H9 (cell line): ENCODE measurements at regions not wholly inside any gene's neighbourhood (a gene's known extent, or its start where the extent isn't known, plus 50 kb on each side); places are given as distances from the start of the nearest gene placed in this dataset.

ENCODE experiments used
- DNase-seq: peaks from one replicate; pipeline ENCODE4 v3.0.0-alpha.2; 2017
- H2AFZ ChIP-seq: one replicate; pipeline ENCODE4 v1.6.1; 2013; ENCODE audit warnings: mild to moderate bottlenecking, low read length, control low read depth, moderate library complexity
- H2AK5ac ChIP-seq: 2 replicates; pipeline ENCODE4 v1.6.1; 2013; ENCODE audit warnings: low read length, control low read depth, mixed read lengths; ENCODE audit not compliant: insufficient read length
- H2BK120ac ChIP-seq: one replicate; pipeline ENCODE4 v1.6.1; 2013; ENCODE audit warnings: low read depth, mild to moderate bottlenecking, low read length, control low read depth, inconsistent platforms; ENCODE audit not compliant: poor library complexity, severe bottlenecking
- H2BK12ac ChIP-seq: 2 replicates; pipeline ENCODE4 v1.6.1; 2013; ENCODE audit warnings: low read length, control low read depth, mixed read lengths, low read depth; ENCODE audit not compliant: insufficient read length
- H2BK15ac ChIP-seq: 2 replicates; pipeline ENCODE4 v1.6.1; 2013; ENCODE audit warnings: low read depth, low read length, control low read depth
- H2BK20ac ChIP-seq: one replicate; pipeline ENCODE4 v1.6.1; 2013; ENCODE audit warnings: low read depth, mild to moderate bottlenecking, low read length, control low read depth, inconsistent platforms; ENCODE audit not compliant: poor library complexity, severe bottlenecking
- H2BK5ac ChIP-seq: 2 replicates; pipeline ENCODE4 v1.6.1; 2013; ENCODE audit warnings: low read length, control low read depth, mixed read lengths; ENCODE audit not compliant: insufficient read length
- H3K14ac ChIP-seq: 2 replicates; pipeline ENCODE4 v1.6.1; 2013; ENCODE audit warnings: low read length, control low read depth; ENCODE audit not compliant: insufficient read depth
- H3K18ac ChIP-seq: 2 replicates; pipeline ENCODE4 v1.6.1; 2013; ENCODE audit warnings: low read depth, mild to moderate bottlenecking, mixed read lengths, low read length, control low read depth; ENCODE audit not compliant: insufficient read length
- H3K23ac ChIP-seq: 2 replicates; pipeline ENCODE4 v1.6.1; 2013; ENCODE audit warnings: low read length, control low read depth, mixed read lengths, low read depth; ENCODE audit not compliant: insufficient read length
- H3K23me2 ChIP-seq: 2 replicates; pipeline ENCODE4 v1.6.1; 2013; ENCODE audit warnings: low read depth, mild to moderate bottlenecking, mixed read lengths, low read length, control low read depth; ENCODE audit not compliant: insufficient read length, poor library complexity, severe bottlenecking
- H3K27ac ChIP-seq: 2 replicates; pipeline ENCODE4 v1.5.1; 2013; ENCODE audit warnings: low read length, control low read depth, mixed read lengths, low read depth; ENCODE audit not compliant: insufficient read length
- H3K27me3 ChIP-seq: 2 replicates; pipeline ENCODE4 v1.6.1; 2013; ENCODE audit warnings: low read length, control low read depth, inconsistent platforms; ENCODE audit not compliant: insufficient read depth
- H3K4ac ChIP-seq: 2 replicates; pipeline ENCODE4 v1.6.1; 2013; ENCODE audit warnings: low read depth, mild to moderate bottlenecking, control low read depth, inconsistent platforms, low read length, moderate library complexity
- H3K4me1 ChIP-seq: 2 replicates; pipeline ENCODE4 v1.6.1; 2013; ENCODE audit warnings: low read length, control low read depth, inconsistent platforms; ENCODE audit not compliant: insufficient read depth
- H3K4me2 ChIP-seq: 2 replicates; pipeline ENCODE4 v1.6.1; 2013; ENCODE audit warnings: low read length, control low read depth, mixed read lengths; ENCODE audit not compliant: insufficient read length, insufficient read depth
- H3K56ac ChIP-seq: 2 replicates; pipeline ENCODE4 v1.6.1; 2013; ENCODE audit warnings: low read depth, mild to moderate bottlenecking, mixed read lengths, low read length, control low read depth; ENCODE audit not compliant: insufficient read length
- H3K79me1 ChIP-seq: 2 replicates; pipeline ENCODE4 v1.6.1; 2013; ENCODE audit warnings: low read depth, mild to moderate bottlenecking, moderate library complexity, low read length, control low read depth, inconsistent platforms; ENCODE audit not compliant: insufficient read depth, poor library complexity, severe bottlenecking
- H3K79me2 ChIP-seq: 2 replicates; pipeline ENCODE4 v1.6.1; 2013; ENCODE audit warnings: low read length, control low read depth, inconsistent platforms; ENCODE audit not compliant: insufficient read depth
- H3K9ac ChIP-seq: 2 replicates; pipeline ENCODE4 v1.6.1; 2013; ENCODE audit warnings: low read length, control low read depth, mixed read lengths; ENCODE audit not compliant: insufficient read length; ENCODE audit errors: extremely low read depth
- H3K9me3 ChIP-seq: one replicate; pipeline ENCODE4 v1.6.1; 2013; ENCODE audit warnings: low read depth, low read length, inconsistent platforms; ENCODE audit not compliant: control insufficient read depth
- H3T11ph ChIP-seq: one replicate; pipeline ENCODE4 v1.6.1; 2013; ENCODE audit warnings: mild to moderate bottlenecking, low read length, control low read depth, inconsistent platforms
- H4K20me1 ChIP-seq: one replicate; pipeline ENCODE4 v1.6.1; 2013; ENCODE audit not compliant: control insufficient read depth, insufficient read length, insufficient read depth
- H4K5ac ChIP-seq: 2 replicates; pipeline ENCODE4 v1.6.1; 2013; ENCODE audit warnings: low read depth, mild to moderate bottlenecking, mixed read lengths, low read length, control low read depth; ENCODE audit not compliant: insufficient read length
- H4K8ac ChIP-seq: replicated peaks from 2 replicates; pipeline ENCODE4 v1.6.1; 2013; ENCODE audit warnings: low read length, control low read depth, mixed read lengths, low read depth; ENCODE audit not compliant: insufficient read length
- H4K91ac ChIP-seq: 2 replicates; pipeline ENCODE4 v1.6.1; 2013; ENCODE audit warnings: low read depth, mild to moderate bottlenecking, moderate library complexity, mixed read lengths, low read length, control low read depth; ENCODE audit not compliant: insufficient read length
- H3K27ac Mint-ChIP-seq, 3 experiments: 2 replicates in 2 of 3; 3 replicates in 1 of 3; pipeline ENCODE4 v1.8.0; 2020 to 2021; ENCODE audit warnings: mixed read lengths in 3 of 3, mild to moderate bottlenecking in 1 of 3, moderate library complexity in 1 of 3
- H3K27me3 Mint-ChIP-seq: 2 replicates; pipeline ENCODE4 v1.8.0; 2021; ENCODE audit warnings: low read depth, mild to moderate bottlenecking, moderate library complexity, mixed read lengths
- H3K36me3 Mint-ChIP-seq, 3 experiments: 2 replicates in 2 of 3; 3 replicates in 1 of 3; pipeline ENCODE4 v1.8.0; 2020 to 2021; ENCODE audit warnings: low read depth in 3 of 3, mixed read lengths in 3 of 3; ENCODE audit not compliant: insufficient read depth in 1 of 3
- H3K4me1 Mint-ChIP-seq, 2 experiments: 2 replicates each; pipeline ENCODE4 v1.8.0; 2020; ENCODE audit warnings: mixed read lengths in 2 of 2
- H3K4me3 Mint-ChIP-seq, 2 experiments: 2 replicates in 1 of 2; 3 replicates in 1 of 2; pipeline ENCODE4 v1.8.0; 2020 to 2021; ENCODE audit warnings: mild to moderate bottlenecking in 2 of 2, mixed read lengths in 2 of 2, moderate library complexity in 1 of 2
- H3K9me3 Mint-ChIP-seq, 2 experiments: 2 replicates in 1 of 2; 3 replicates in 1 of 2; pipeline ENCODE4 v1.8.0; 2020; ENCODE audit warnings: mild to moderate bottlenecking in 2 of 2, mixed read lengths in 2 of 2, moderate library complexity in 1 of 2
- CTCF ChIP-seq: fragments of 200-600 bp; sonication (generic); conservative IDR thresholded peaks from 3 replicates; pipeline ENCODE4 v1.8.0; 2021; ENCODE audit warnings: antibody characterized with exemption, mild to moderate bottlenecking
- WGBS: extraction: QIAGEN DNeasy Blood & Tissue Kit; methylation state at CpG from one replicate; pipeline ENCODE4 v1.1.7; 2013; ENCODE audit warnings: missing lambda C conversion rate, low lambda C conversion rate, mixed read lengths; ENCODE audit not compliant: insufficient read length; ENCODE audit errors: extremely low coverage; 5-methylcytosine and 5-hydroxymethylcytosine counted together

GRCh38 chr3:26963361-26963743 lies 340.8 kb downstream of the LRRC3B start:
- Histone ChIP-seq H4K5ac (no peak overlapping the region), H3K27ac (no peak overlapping the region), H4K20me1 (no peaks in the 10 kb centered on the region), H3K14ac (no peak overlapping the region), H3K18ac (no peak overlapping the region), H2BK5ac (no peak overlapping the region), H3K4me1 (no peaks in the 10 kb centered on the region), H2AFZ (no peak overlapping the region), H2AK5ac (no peak overlapping the region), H4K91ac (no peak overlapping the region), H3K56ac (no peak overlapping the region), H3K9me3 (no peaks in the 10 kb centered on the region), H2BK12ac (no peak overlapping the region), H3K27me3 (no peaks in the 10 kb centered on the region), H3T11ph (no peak overlapping the region), H2BK120ac (no peak overlapping the region), H4K8ac (no peak overlapping the region), H3K9ac (no peak overlapping the region), H3K79me2 (no peaks in the 10 kb centered on the region), H3K23me2 (no peaks in the 10 kb centered on the region), H3K4me2 (no peak overlapping the region), H3K4ac (no peak overlapping the region), H2BK15ac (no peak overlapping the region; the same call in 1 of the 2 replicates), H2BK20ac (no peak overlapping the region), H3K79me1 (no peaks in the 10 kb centered on the region), H3K23ac (no peak overlapping the region)
- WGBS: no CpG with 5 or more reads among the region's 5 CpGs
- DNase-seq: no peak
- Mint-ChIP-seq H3K9me3 (peaks cover 4 to 13% of the 10 kb centered on the region in 2 experiments), H3K36me3 (peaks cover 0 to 8% (median 3%) of the 10 kb centered on the region in 3 experiments; a peak in 3 of 7 replicates), H3K27ac (no peak overlapping the region), H3K27me3 (no peaks in the 10 kb centered on the region), H3K4me1 (no peaks in the 10 kb centered on the region), H3K4me3 (no peak overlapping the region)
- peak; percentile 63 for TF ChIP-seq CTCF
